ENCODE measurements at regions not wholly inside any gene's neighbourhood (a gene's known extent, or its start where the extent isn't known, plus 50 kb on each side); places are given as distances from the start of the nearest gene placed in this dataset.

GRCh38 chr2:111668741-111669140 lies 215.3 kb downstream of the ANAPC1 start:
- Histone ChIP-seq H2AK5ac (ENCODE audit: low read length, severe bottlenecking) (peak overlapping the region; percentile 53), H4K8ac (ENCODE audit: low read length) (no peak overlapping the region), H2BK12ac (ENCODE audit: low read length in 2 of 2) (peak overlapping the region in 1 of 2 experiments; percentile 15), H3K4me1 (ENCODE audit: control insufficient read depth, insufficient read depth, low read depth, low read length) (peaks cover 2% of the 10 kb centered on the region), H3K18ac (ENCODE audit: low read depth in 1 of 2, low read length in 2 of 2) (no peak overlapping the region), H2BK5ac (ENCODE audit: low read depth, low read length, poor library complexity, severe bottlenecking) (no peak overlapping the region), H2AFZ (ENCODE audit: low read depth, low read length) (no peak overlapping the region), H4K91ac (ENCODE audit: low read length) (no peak overlapping the region), H3K23ac (ENCODE audit: low read length in 2 of 2) (peak overlapping the region in 1 of 2 experiments; percentile 5), H3K9me3 (ENCODE audit: control insufficient read depth, low read length) (no peaks in the 10 kb centered on the region), H3K36me3 (ENCODE audit: control insufficient read depth in 1 of 2, insufficient read depth in 2 of 2, low read depth in 1 of 2, low read length in 2 of 2) (no peaks in the 10 kb centered on the region), H3K79me1 (replicated peaks; ENCODE audit: low read length, poor library complexity, severe bottlenecking) (no peaks in the 10 kb centered on the region), H3K27ac (ENCODE audit: low read length, poor library complexity, severe bottlenecking) (no peak overlapping the region), H2BK15ac (ENCODE audit: low read depth, poor library complexity, severe bottlenecking) (no peak overlapping the region), H3K9ac (ENCODE audit: low read length) (no peak overlapping the region), H2BK120ac (ENCODE audit: low read depth, low read length) (no peak overlapping the region), H3K4me2 (ENCODE audit: low read length, poor library complexity, severe bottlenecking) (no peak overlapping the region), H3K4me3 (ENCODE audit: insufficient read depth in 1 of 2, low read depth in 1 of 2, low read length in 2 of 2) (no peak overlapping the region), H3K4ac (ENCODE audit: low read depth in 1 of 2, low read length in 2 of 2) (no peak overlapping the region), H3K27me3 (ENCODE audit: control insufficient read depth in 1 of 2, insufficient read depth in 1 of 2, low read length in 2 of 2) (no peaks in the 10 kb centered on the region), H3K14ac (ENCODE audit: low read length in 2 of 2) (no peak overlapping the region)
- WGBS, result 88% methylated on average over 5 of the region's 5 CpGs
- DNase-seq, result no peak

GRCh38 chr2:111669928-111670695 lies 213.9 kb downstream of the ANAPC1 start:
- Histone ChIP-seq H3K4me1 (ENCODE audit: control insufficient read depth, insufficient read depth, low read depth, low read length) (peaks cover 2% of the 10 kb centered on the region), H3K4me3 (ENCODE audit: insufficient read depth in 1 of 2, low read depth in 1 of 2, low read length in 2 of 2) (no peak overlapping the region), H3K27ac (ENCODE audit: low read length, poor library complexity, severe bottlenecking) (no peak overlapping the region), H4K91ac (ENCODE audit: low read length) (no peak overlapping the region), H2BK15ac (ENCODE audit: low read depth, poor library complexity, severe bottlenecking) (no peak overlapping the region), H2BK120ac (ENCODE audit: low read depth, low read length) (no peak overlapping the region), H2AK5ac (ENCODE audit: low read length, severe bottlenecking) (no peak overlapping the region), H2AFZ (ENCODE audit: low read depth, low read length) (no peak overlapping the region), H3K14ac (ENCODE audit: low read length in 2 of 2) (no peak overlapping the region), H3K79me1 (replicated peaks; ENCODE audit: low read length, poor library complexity, severe bottlenecking) (no peaks in the 10 kb centered on the region), H3K27me3 (ENCODE audit: control insufficient read depth in 1 of 2, insufficient read depth in 1 of 2, low read length in 2 of 2) (no peaks in the 10 kb centered on the region), H2BK5ac (ENCODE audit: low read depth, low read length, poor library complexity, severe bottlenecking) (no peak overlapping the region), H3K18ac (ENCODE audit: low read depth in 1 of 2, low read length in 2 of 2) (no peak overlapping the region), H3K23ac (ENCODE audit: low read length in 2 of 2) (no peak overlapping the region), H3K4me2 (ENCODE audit: low read length, poor library complexity, severe bottlenecking) (no peak overlapping the region), H2BK12ac (ENCODE audit: low read length in 2 of 2) (peak overlapping the region in 1 of 2 experiments; percentile 0), H3K9ac (ENCODE audit: low read length) (no peak overlapping the region), H3K36me3 (ENCODE audit: control insufficient read depth in 1 of 2, insufficient read depth in 2 of 2, low read depth in 1 of 2, low read length in 2 of 2) (no peaks in the 10 kb centered on the region), H4K8ac (ENCODE audit: low read length) (no peak overlapping the region), H3K9me3 (ENCODE audit: control insufficient read depth, low read length) (no peaks in the 10 kb centered on the region), H3K4ac (ENCODE audit: low read depth in 1 of 2, low read length in 2 of 2) (no peak overlapping the region)
- DNase-seq, result no peak
- WGBS, result 93% methylated on average over 9 of the region's 11 CpGs

- Histone ChIP-seq H3K27me3 (ENCODE audit: control insufficient read depth in 1 of 2, insufficient read depth in 1 of 2, low read length in 2 of 2) (no peaks in the 10 kb centered on the region), H3K9ac (ENCODE audit: low read length) (no peak overlapping the region), H3K4me3 (ENCODE audit: insufficient read depth in 1 of 2, low read depth in 1 of 2, low read length in 2 of 2) (no peak overlapping the region), H3K9me3 (ENCODE audit: control insufficient read depth, low read length) (no peaks in the 10 kb centered on the region), H3K4me2 (ENCODE audit: low read length, poor library complexity, severe bottlenecking) (no peak overlapping the region), H4K8ac (ENCODE audit: low read length) (no peak overlapping the region), H3K4ac (ENCODE audit: low read depth in 1 of 2, low read length in 2 of 2) (no peak overlapping the region), H3K27ac (ENCODE audit: low read length, poor library complexity, severe bottlenecking) (no peak overlapping the region), H2BK120ac (ENCODE audit: low read depth, low read length) (no peak overlapping the region), H2BK12ac (ENCODE audit: low read length in 2 of 2) (peak overlapping the region in 1 of 2 experiments; percentile 12), H3K14ac (ENCODE audit: low read length in 2 of 2) (no peak overlapping the region), H3K36me3 (ENCODE audit: control insufficient read depth in 1 of 2, insufficient read depth in 2 of 2, low read depth in 1 of 2, low read length in 2 of 2) (no peaks in the 10 kb centered on the region), H2BK5ac (ENCODE audit: low read depth, low read length, poor library complexity, severe bottlenecking) (no peak overlapping the region), H2AFZ (ENCODE audit: low read depth, low read length) (no peak overlapping the region), H3K79me1 (replicated peaks; ENCODE audit: low read length, poor library complexity, severe bottlenecking) (no peaks in the 10 kb centered on the region), H3K4me1 (ENCODE audit: control insufficient read depth, insufficient read depth, low read depth, low read length) (peaks cover 2% of the 10 kb centered on the region), H2AK5ac (ENCODE audit: low read length, severe bottlenecking) (no peak overlapping the region), H2BK15ac (ENCODE audit: low read depth, poor library complexity, severe bottlenecking) (no peak overlapping the region), H4K91ac (ENCODE audit: low read length) (peak overlapping the region; percentile 6), H3K23ac (ENCODE audit: low read length in 2 of 2) (no peak overlapping the region), H3K18ac (ENCODE audit: low read depth in 1 of 2, low read length in 2 of 2) (peak overlapping the region in 1 of 2 experiments; percentile 15)
- WGBS, result 91% methylated on average over 6 of the region's 6 CpGs
- DNase-seq, result no peak
Observed at GRCh38 chr2:111670776-111671175, 213.2 kb downstream of the ANAPC1 start.

- H2AFZ ChIP-seq (ENCODE audit: low read depth, low read length), result no peak overlapping the region
- WGBS, result 94% methylated on average over 7 of the region's 15 CpGs
- H2BK120ac ChIP-seq (ENCODE audit: low read depth, low read length), result no peak overlapping the region
- no peak overlapping the region for H2BK15ac ChIP-seq (ENCODE audit: low read depth, poor library complexity, severe bottlenecking)
- no peak overlapping the region for H3K23ac ChIP-seq (ENCODE audit: low read length in 2 of 2)
- no peak overlapping the region for H3K4me3 ChIP-seq (ENCODE audit: insufficient read depth in 1 of 2, low read depth in 1 of 2, low read length in 2 of 2)
- H2BK12ac ChIP-seq (ENCODE audit: low read length in 2 of 2), result no peak overlapping the region
- H3K4me2 ChIP-seq (ENCODE audit: low read length, poor library complexity, severe bottlenecking), result no peak overlapping the region
- H3K4ac ChIP-seq (ENCODE audit: low read depth in 1 of 2, low read length in 2 of 2), result no peak overlapping the region
- H3K79me1 ChIP-seq (replicated peaks; ENCODE audit: low read length, poor library complexity, severe bottlenecking), result no peaks in the 10 kb centered on the region
- H2AK5ac ChIP-seq (ENCODE audit: low read length, severe bottlenecking), result peak overlapping the region; percentile 39
- H3K9me3 ChIP-seq (ENCODE audit: control insufficient read depth, low read length), result no peaks in the 10 kb centered on the region
- DNase-seq, result no peak
- H3K27me3 ChIP-seq (ENCODE audit: control insufficient read depth in 1 of 2, insufficient read depth in 1 of 2, low read length in 2 of 2), result no peaks in the 10 kb centered on the region
- no peak overlapping the region for H3K27ac ChIP-seq (ENCODE audit: low read length, poor library complexity, severe bottlenecking)
- H4K8ac ChIP-seq (ENCODE audit: low read length), result no peak overlapping the region
- peaks cover 2% of the 10 kb centered on the region for H3K4me1 ChIP-seq (ENCODE audit: control insufficient read depth, insufficient read depth, low read depth, low read length)
- H3K36me3 ChIP-seq (ENCODE audit: control insufficient read depth in 1 of 2, insufficient read depth in 2 of 2, low read depth in 1 of 2, low read length in 2 of 2), result no peaks in the 10 kb centered on the region
- no peak overlapping the region for H2BK5ac ChIP-seq (ENCODE audit: low read depth, low read length, poor library complexity, severe bottlenecking)
- H3K14ac ChIP-seq (ENCODE audit: low read length in 2 of 2), result no peak overlapping the region
- peak overlapping the region; percentile 31 for H3K9ac ChIP-seq (ENCODE audit: low read length)
- no peak overlapping the region for H4K91ac ChIP-seq (ENCODE audit: low read length)
- H3K18ac ChIP-seq (ENCODE audit: low read depth in 1 of 2, low read length in 2 of 2), result no peak overlapping the region
Observed at GRCh38 chr2:111671426-111672150, 212.4 kb downstream of the ANAPC1 start.

Measured in mesenchymal stem cell (in vitro differentiated cells and primary cell).